ENCODE measurements at regions not wholly inside any gene's neighbourhood (a gene's known extent, or its start where the extent isn't known, plus 50 kb on each side); places are given as distances from the start of the nearest gene placed in this dataset.

GRCh38 chr5:38029397-38030065 is 189.7 kb upstream of the GDNF start:
- Histone ChIP-seq H2AFZ (ENCODE audit: low read depth, low read length) (no peak overlapping the region), H3K36me3 (ENCODE audit: insufficient read depth, low read length) (no peaks in the 10 kb centered on the region), H3K4me3 (ENCODE audit: low read length) (no peak overlapping the region)

GRCh38 chr5:38023799-38024198 is 184.0 kb upstream of the GDNF start:
- Histone ChIP-seq H3K27me3 (ENCODE audit: insufficient read depth, low read length) (peaks cover 2% of the 10 kb centered on the region), H3K4me3 (ENCODE audit: low read length) (no peak overlapping the region), H2AFZ (ENCODE audit: low read depth, low read length) (no peak overlapping the region), H3K36me3 (ENCODE audit: insufficient read depth, low read length) (no peaks in the 10 kb centered on the region), H3K9me3 (ENCODE audit: low read length) (no peaks in the 10 kb centered on the region), H3K4me1 (ENCODE audit: insufficient read depth, low read length) (no peaks in the 10 kb centered on the region)

More at GRCh38 chr5:38029397-38030065, 189.7 kb upstream of the GDNF start:
- Histone ChIP-seq H3K9me3 (ENCODE audit: low read length) (no peaks in the 10 kb centered on the region), H3K4me1 (ENCODE audit: insufficient read depth, low read length) (no peaks in the 10 kb centered on the region), H3K27me3 (ENCODE audit: insufficient read depth, low read length) (no peaks in the 10 kb centered on the region)

- Histone ChIP-seq H3K36me3 (ENCODE audit: insufficient read depth, low read length) (no peaks in the 10 kb centered on the region), H3K4me3 (ENCODE audit: low read length) (no peak overlapping the region), H2AFZ (ENCODE audit: low read depth, low read length) (no peak overlapping the region), H3K27me3 (ENCODE audit: insufficient read depth, low read length) (peaks cover 2% of the 10 kb centered on the region), H3K9me3 (ENCODE audit: low read length) (no peaks in the 10 kb centered on the region), H3K4me1 (ENCODE audit: insufficient read depth, low read length) (no peaks in the 10 kb centered on the region)
These were observed 183.5 kb upstream of the GDNF start for GRCh38 chr5:38023371-38023770.

GRCh38 chr5:38022631-38023030 is 182.8 kb upstream of the GDNF start:
- H3K36me3 ChIP-seq (ENCODE audit: insufficient read depth, low read length), result no peaks in the 10 kb centered on the region
- H3K9me3 ChIP-seq (ENCODE audit: low read length), result no peaks in the 10 kb centered on the region
- no peak overlapping the region for H3K4me3 ChIP-seq (ENCODE audit: low read length)
- no peaks in the 10 kb centered on the region for H3K4me1 ChIP-seq (ENCODE audit: insufficient read depth, low read length)
- no peak overlapping the region for H2AFZ ChIP-seq (ENCODE audit: low read depth, low read length)
- peaks cover 2% of the 10 kb centered on the region for H3K27me3 ChIP-seq (ENCODE audit: insufficient read depth, low read length)

DNA sequence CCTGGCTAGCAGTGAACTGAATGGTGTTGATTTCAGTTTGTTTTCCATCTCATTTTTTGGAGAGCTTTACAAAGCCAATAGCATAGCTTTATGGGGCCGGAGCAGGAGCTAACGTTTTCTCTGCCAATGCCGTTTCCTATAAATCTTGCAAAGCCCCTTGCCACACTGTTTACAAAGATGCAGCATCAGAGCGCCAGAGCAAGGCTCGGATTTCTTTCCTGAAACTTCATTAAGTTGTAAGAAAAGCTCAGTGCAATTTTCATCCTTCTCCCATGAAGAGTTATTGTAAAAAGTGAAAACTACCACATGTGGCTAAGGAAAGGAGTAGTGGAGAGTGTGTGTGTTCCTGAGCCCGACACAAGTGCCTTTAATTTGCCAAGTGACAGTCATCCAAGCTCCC is 178.2 kb upstream of the GDNF start:
- Histone ChIP-seq H3K9me3 (ENCODE audit: low read length) (no peaks in the 10 kb centered on the region), H2AFZ (ENCODE audit: low read depth, low read length) (no peak overlapping the region), H3K4me3 (ENCODE audit: low read length) (no peak overlapping the region), H3K36me3 (ENCODE audit: insufficient read depth, low read length) (no peaks in the 10 kb centered on the region), H3K4me1 (ENCODE audit: insufficient read depth, low read length) (no peaks in the 10 kb centered on the region), H3K27me3 (ENCODE audit: insufficient read depth, low read length) (peaks cover 2% of the 10 kb centered on the region)

GRCh38 chr5:38013107-38013506 is 173.3 kb upstream of the GDNF start:
- H3K9me3 ChIP-seq (ENCODE audit: low read length), result no peaks in the 10 kb centered on the region
- no peaks in the 10 kb centered on the region for H3K36me3 ChIP-seq (ENCODE audit: insufficient read depth, low read length)
- H2AFZ ChIP-seq (ENCODE audit: low read depth, low read length), result no peak overlapping the region
- no peaks in the 10 kb centered on the region for H3K4me1 ChIP-seq (ENCODE audit: insufficient read depth, low read length)
- no peaks in the 10 kb centered on the region for H3K27me3 ChIP-seq (ENCODE audit: insufficient read depth, low read length)
- H3K4me3 ChIP-seq (ENCODE audit: low read length), result no peak overlapping the region

DNA sequence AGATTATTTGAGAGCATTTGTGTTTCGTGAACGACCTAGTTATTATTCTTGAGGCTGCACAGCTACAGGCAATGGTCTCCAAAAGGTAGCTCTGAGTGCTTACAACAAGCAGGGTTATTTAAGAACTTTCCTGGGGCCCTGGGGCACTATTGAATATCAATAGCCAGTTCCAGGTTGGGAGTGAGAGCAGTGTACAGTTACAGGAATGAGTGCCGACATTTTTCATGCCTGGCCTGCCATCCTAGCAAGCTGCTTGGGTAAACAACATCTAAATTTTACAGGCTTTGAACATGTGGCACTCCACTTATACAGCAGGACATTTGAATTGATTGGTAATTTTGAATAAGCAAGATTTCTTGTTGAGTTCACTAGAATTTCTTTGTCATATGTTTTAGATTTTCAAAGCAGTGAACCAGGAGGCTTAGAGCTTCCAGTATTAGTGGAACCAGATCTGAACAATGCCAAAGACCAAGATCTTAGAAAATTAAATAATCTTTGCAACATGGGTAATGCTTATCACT is 171.9 kb upstream of the GDNF start:
- Histone ChIP-seq H3K4me3 (ENCODE audit: low read length) (no peak overlapping the region), H2AFZ (ENCODE audit: low read depth, low read length) (no peak overlapping the region), H3K27me3 (ENCODE audit: insufficient read depth, low read length) (no peaks in the 10 kb centered on the region), H3K9me3 (ENCODE audit: low read length) (no peaks in the 10 kb centered on the region), H3K4me1 (ENCODE audit: insufficient read depth, low read length) (no peaks in the 10 kb centered on the region), H3K36me3 (ENCODE audit: insufficient read depth, low read length) (no peaks in the 10 kb centered on the region)

- H3K4me1 ChIP-seq (ENCODE audit: insufficient read depth, low read length), result no peaks in the 10 kb centered on the region
- H3K4me3 ChIP-seq (ENCODE audit: low read length), result no peak overlapping the region
- H2AFZ ChIP-seq (ENCODE audit: low read depth, low read length), result no peak overlapping the region
- no peaks in the 10 kb centered on the region for H3K27me3 ChIP-seq (ENCODE audit: insufficient read depth, low read length)
- no peaks in the 10 kb centered on the region for H3K36me3 ChIP-seq (ENCODE audit: insufficient read depth, low read length)
- H3K9me3 ChIP-seq (ENCODE audit: low read length), result no peaks in the 10 kb centered on the region
These were observed 170.0 kb upstream of the GDNF start for GRCh38 chr5:38009749-38010358.

DNA sequence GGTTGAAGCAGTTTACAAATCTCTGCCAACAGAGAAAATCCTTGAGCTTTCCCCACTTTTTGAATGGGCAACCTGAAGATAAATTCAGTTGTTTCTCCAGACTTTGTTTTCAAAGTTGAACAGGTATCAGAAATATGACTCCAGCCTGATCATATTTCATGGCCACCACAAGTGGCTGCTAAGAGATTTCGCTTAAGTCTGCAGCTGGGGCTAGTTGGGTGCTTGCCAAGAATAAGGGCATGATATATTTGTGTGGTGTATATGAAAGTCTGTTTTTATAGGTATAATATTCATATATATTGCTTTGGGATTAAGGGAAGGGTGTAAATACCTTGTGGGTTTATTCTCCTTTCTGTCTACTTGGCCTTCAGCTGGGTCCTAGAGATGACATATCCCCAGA is 168.4 kb upstream of the GDNF start:
- H3K4me1 ChIP-seq (ENCODE audit: insufficient read depth, low read length), result no peaks in the 10 kb centered on the region
- no peaks in the 10 kb centered on the region for H3K36me3 ChIP-seq (ENCODE audit: insufficient read depth, low read length)
- no peaks in the 10 kb centered on the region for H3K9me3 ChIP-seq (ENCODE audit: low read length)
- H3K4me3 ChIP-seq (ENCODE audit: low read length), result no peak overlapping the region
- H2AFZ ChIP-seq (ENCODE audit: low read depth, low read length), result no peak overlapping the region
- no peaks in the 10 kb centered on the region for H3K27me3 ChIP-seq (ENCODE audit: insufficient read depth, low read length)

DNA sequence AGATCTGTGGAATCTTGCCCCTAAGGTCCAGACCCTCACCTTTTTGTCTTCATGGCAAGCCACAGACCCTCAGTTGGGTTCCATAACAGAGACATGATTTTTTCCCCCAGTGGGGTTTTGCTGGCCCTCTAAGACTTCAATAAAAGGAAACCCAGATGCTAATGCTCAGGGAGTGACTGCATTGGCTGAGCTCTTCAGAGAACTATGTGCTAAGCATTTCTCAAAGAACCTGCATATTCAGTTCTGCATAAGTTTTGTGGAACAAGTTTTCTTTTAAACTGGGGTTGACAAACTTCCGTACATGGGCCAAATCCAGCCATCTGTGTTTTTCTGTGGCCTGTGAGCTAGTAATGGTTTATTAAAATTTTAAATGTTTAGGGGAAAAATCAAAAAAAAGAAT is 159.8 kb upstream of the GDNF start:
- Histone ChIP-seq H3K4me1 (ENCODE audit: insufficient read depth, low read length) (no peaks in the 10 kb centered on the region), H3K36me3 (ENCODE audit: insufficient read depth, low read length) (no peaks in the 10 kb centered on the region), H3K27me3 (ENCODE audit: insufficient read depth, low read length) (no peaks in the 10 kb centered on the region), H3K4me3 (ENCODE audit: low read length) (no peak overlapping the region), H2AFZ (ENCODE audit: low read depth, low read length) (no peak overlapping the region), H3K9me3 (ENCODE audit: low read length) (no peaks in the 10 kb centered on the region)

DNA sequence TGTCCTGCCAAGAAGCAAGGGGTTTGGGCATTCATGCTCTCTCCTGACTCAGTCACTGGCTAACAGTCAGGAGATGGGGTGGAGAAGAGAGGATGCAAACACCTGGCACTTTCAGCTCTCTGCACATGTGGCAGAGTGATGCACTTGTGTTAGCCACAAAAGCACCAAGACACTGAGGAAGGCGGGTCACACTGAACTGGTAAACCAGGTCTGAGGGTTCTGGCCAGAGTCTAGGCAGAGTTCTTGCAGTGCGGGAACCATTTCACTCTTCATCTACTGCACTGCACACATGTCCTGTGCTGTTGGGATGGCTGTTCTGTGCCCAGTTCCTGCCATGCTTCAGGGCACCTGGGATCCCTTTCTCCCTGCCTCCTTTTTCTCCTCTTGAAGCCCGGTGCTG is 157.1 kb upstream of the GDNF start:
- no peaks in the 10 kb centered on the region for H3K27me3 ChIP-seq (ENCODE audit: insufficient read depth, low read length)
- no peak overlapping the region for H3K4me3 ChIP-seq (ENCODE audit: low read length)
- H3K4me1 ChIP-seq (ENCODE audit: insufficient read depth, low read length), result peaks cover under 1% of the 10 kb centered on the region
- H3K36me3 ChIP-seq (ENCODE audit: insufficient read depth, low read length), result no peaks in the 10 kb centered on the region
- H2AFZ ChIP-seq (ENCODE audit: low read depth, low read length), result no peak overlapping the region
- no peaks in the 10 kb centered on the region for H3K9me3 ChIP-seq (ENCODE audit: low read length)

GRCh38 chr5:37994729-37995128 is 154.9 kb upstream of the GDNF start:
- Histone ChIP-seq H3K27me3 (ENCODE audit: insufficient read depth, low read length) (no peaks in the 10 kb centered on the region), H3K9me3 (ENCODE audit: low read length) (no peaks in the 10 kb centered on the region), H3K36me3 (ENCODE audit: insufficient read depth, low read length) (no peaks in the 10 kb centered on the region), H2AFZ (ENCODE audit: low read depth, low read length) (no peak overlapping the region), H3K4me1 (ENCODE audit: insufficient read depth, low read length) (peaks cover 4% of the 10 kb centered on the region), H3K4me3 (ENCODE audit: low read length) (no peak overlapping the region)

GRCh38 chr5:37991301-37992299 is 151.8 kb upstream of the GDNF start:
- H3K4me3 ChIP-seq (ENCODE audit: low read length), result no peak overlapping the region
- H3K36me3 ChIP-seq (ENCODE audit: insufficient read depth, low read length), result no peaks in the 10 kb centered on the region
- H3K27me3 ChIP-seq (ENCODE audit: insufficient read depth, low read length), result no peaks in the 10 kb centered on the region
- peak overlapping the region; percentile 47 for H2AFZ ChIP-seq (ENCODE audit: low read depth, low read length)
- H3K4me1 ChIP-seq (ENCODE audit: insufficient read depth, low read length), result peaks cover 4% of the 10 kb centered on the region
- H3K9me3 ChIP-seq (ENCODE audit: low read length), result no peaks in the 10 kb centered on the region

Data from neuron (in vitro differentiated cells).